SU-DHL-6 (cell line): ENCODE measurements at regions not wholly inside any gene's neighbourhood (a gene's known extent, or its start where the extent isn't known, plus 50 kb on each side); places are given as distances from the start of the nearest gene placed in this dataset.

ENCODE experiments used
- H2AFZ ChIP-seq: fragments of 200-600 bp; sonication (generic); 2 replicates; pipeline ENCODE4 v1.6.1; 2014; ENCODE audit warnings: low read depth, mild to moderate bottlenecking, moderate library complexity, mixed read lengths, antibody characterized with exemption, low read length; ENCODE audit not compliant: severe bottlenecking
- H3F3A ChIP-seq: fragments of 200-600 bp; shearing (Covaris generic); 2 replicates; pipeline ENCODE4 v1.6.0; 2016; ENCODE audit warnings: antibody characterized with exemption, mild to moderate bottlenecking; ENCODE audit not compliant: insufficient read depth
- H3K27ac ChIP-seq: fragments of 200-600 bp; sonication (generic); 2 replicates; pipeline ENCODE4 v1.5.1; 2016; ENCODE audit warnings: low read depth, mild to moderate bottlenecking, low read length, moderate library complexity, mixed read lengths
- H3K27me3 ChIP-seq: fragments of 200-600 bp; sonication (generic), shearing (Covaris generic); 2 replicates; pipeline ENCODE4 v1.6.0; 2014; ENCODE audit warnings: mild to moderate bottlenecking, low read length
- H3K36me3 ChIP-seq: fragments of 200-600 bp; sonication (generic); 2 replicates; pipeline ENCODE4 v1.6.1; 2014; ENCODE audit warnings: mild to moderate bottlenecking, low read length, mixed read lengths
- H3K4me2 ChIP-seq: fragments of 300-600, 200-600 bp; shearing (Covaris generic), sonication (generic); 2 replicates; pipeline ENCODE4 v1.6.0; 2014; ENCODE audit warnings: low read length, low read depth, mild to moderate bottlenecking; ENCODE audit not compliant: poor library complexity, severe bottlenecking
- H3K4me3 ChIP-seq: fragments of 200-600 bp; sonication (generic); 2 replicates; pipeline ENCODE4 v1.5.1; 2014; ENCODE audit warnings: antibody characterized with exemption, low read length, mild to moderate bottlenecking, mixed read lengths; ENCODE audit not compliant: insufficient read depth, poor library complexity, severe bottlenecking
- H3K79me2 ChIP-seq: fragments of 200-600 bp; sonication (generic); 2 replicates; pipeline ENCODE4 v1.6.1; 2014; ENCODE audit warnings: mild to moderate bottlenecking, low read length, moderate library complexity; ENCODE audit not compliant: insufficient read depth
- H3K9ac ChIP-seq: fragments of 200-600 bp; sonication (generic); 2 replicates; pipeline ENCODE4 v1.7.0; 2014; ENCODE audit warnings: mild to moderate bottlenecking, low read length
- H3K9me2 ChIP-seq: fragments of 200-600 bp; sonication (generic); replicated peaks from 2 replicates; pipeline ENCODE4 v1.6.1; 2014; ENCODE audit warnings: low read length; ENCODE audit not compliant: insufficient read depth
- H3K9me3 ChIP-seq: fragments of 200-600 bp; sonication (generic); 2 replicates; pipeline ENCODE4 v1.6.1; 2014; ENCODE audit warnings: low read length, mixed read lengths; ENCODE audit not compliant: insufficient read depth
- H4K20me1 ChIP-seq: fragments of 200-600 bp; sonication (generic); 2 replicates; pipeline ENCODE4 v1.6.1; 2014; ENCODE audit warnings: low read depth, mild to moderate bottlenecking, antibody characterized with exemption, low read length, moderate library complexity, mixed read lengths
- CTCF ChIP-seq: fragments of 200-600 bp; sonication (generic); IDR thresholded peaks from one replicate; pipeline ENCODE4 v1.5.1; 2017; ENCODE audit warnings: antibody characterized with exemption, mild to moderate bottlenecking, low read length, moderate library complexity; ENCODE audit not compliant: insufficient read depth, poor library complexity, severe bottlenecking
- EZH2phosphoT487 ChIP-seq: fragments of 200-600 bp; sonication (generic), shearing (Covaris generic); conservative IDR thresholded peaks from 2 replicates; pipeline ENCODE4 v1.6.1; 2018; ENCODE audit warnings: mild to moderate bottlenecking, antibody characterized with exemption, low read length, moderate library complexity, mixed read lengths

DNA sequence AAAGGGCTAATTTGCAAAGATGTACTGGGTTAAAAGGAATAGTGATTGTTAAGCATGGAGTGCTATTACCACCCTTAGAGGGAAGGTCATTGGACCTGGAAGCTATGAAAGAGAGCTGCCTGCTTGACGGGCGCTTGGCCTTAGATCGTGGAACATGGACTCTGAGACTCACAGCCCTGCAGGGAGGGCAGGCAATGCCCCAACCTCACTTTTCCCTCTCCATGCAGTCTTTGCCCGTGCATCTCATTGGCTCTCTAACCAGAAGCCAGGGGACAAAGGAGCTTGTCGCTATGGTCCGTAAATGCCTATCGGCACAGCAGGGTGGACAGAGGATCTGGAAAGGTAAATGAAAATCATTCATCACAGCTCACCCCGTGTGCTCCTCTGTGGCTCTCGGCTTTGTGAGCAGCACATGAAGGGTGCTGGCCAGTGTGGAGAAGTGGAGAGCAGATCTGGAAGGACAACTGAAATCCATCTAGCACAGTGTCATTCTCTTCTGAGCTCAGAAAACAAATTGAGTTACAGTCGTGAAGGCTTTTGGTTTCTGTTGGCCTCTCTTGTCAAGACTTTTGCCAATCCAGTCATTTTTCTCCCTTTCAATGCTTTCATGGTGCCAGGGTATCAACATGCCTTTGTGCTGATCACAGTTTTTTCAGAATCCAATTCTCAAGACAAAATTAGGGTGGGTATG is 186.2 kb downstream of the SNX18 start:
- TF ChIP-seq CTCF: no peak
- TF ChIP-seq EZH2phosphoT487: no peak
- H3K79me2 ChIP-seq: no peaks in the 10 kb centered on the region
- no peak overlapping the region for H2AFZ ChIP-seq
- no peaks in the 10 kb centered on the region for H3K9me3 ChIP-seq
- H3K9ac ChIP-seq: no peak overlapping the region
- H3K36me3 ChIP-seq: no peaks in the 10 kb centered on the region
- no peaks in the 10 kb centered on the region for H3F3A ChIP-seq
- no peak overlapping the region for H3K4me3 ChIP-seq
- no peaks in the 10 kb centered on the region for H4K20me1 ChIP-seq
- H3K27me3 ChIP-seq: no peaks in the 10 kb centered on the region
- no peaks in the 10 kb centered on the region for H3K9me2 ChIP-seq
- no peak overlapping the region for H3K4me2 ChIP-seq
- H3K27ac ChIP-seq: no peak overlapping the region

DNA sequence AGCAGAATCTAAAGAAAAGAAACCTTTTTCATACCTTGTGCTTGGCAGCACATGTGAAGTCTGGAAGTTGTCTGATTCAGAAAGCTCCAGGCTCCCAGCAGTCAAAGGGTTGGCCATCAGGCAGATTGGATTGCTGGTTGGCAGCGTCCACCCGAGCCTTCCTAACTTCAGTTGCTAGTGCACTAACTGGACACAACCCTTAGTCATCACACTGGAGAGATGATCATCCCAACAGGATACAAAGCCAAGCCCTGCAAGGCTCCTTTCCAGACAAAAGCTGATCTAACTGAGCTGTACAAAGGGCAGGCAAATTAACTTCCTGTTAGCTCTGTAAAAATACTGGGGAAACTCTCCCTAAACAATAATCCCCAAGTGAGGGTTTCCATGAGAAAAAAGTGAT is 185.6 kb downstream of the SNX18 start:
- Histone ChIP-seq H3K4me3 (no peak overlapping the region), H3K9ac (no peak overlapping the region), H3K27ac (no peak overlapping the region), H3K79me2 (no peaks in the 10 kb centered on the region), H3K4me2 (no peak overlapping the region), H3F3A (no peaks in the 10 kb centered on the region), H3K9me2 (no peaks in the 10 kb centered on the region), H4K20me1 (no peaks in the 10 kb centered on the region), H3K9me3 (no peaks in the 10 kb centered on the region), H3K36me3 (no peaks in the 10 kb centered on the region), H2AFZ (no peak overlapping the region), H3K27me3 (no peaks in the 10 kb centered on the region)
- TF ChIP-seq EZH2phosphoT487 (no peak), CTCF (no peak)

GRCh38 chr5:54702470-54702869 is 184.9 kb downstream of the SNX18 start:
- H4K20me1 ChIP-seq: no peaks in the 10 kb centered on the region
- no peaks in the 10 kb centered on the region for H3K79me2 ChIP-seq
- H3K9me2 ChIP-seq: no peaks in the 10 kb centered on the region
- no peak overlapping the region for H3K4me2 ChIP-seq
- no peak overlapping the region for H3K9ac ChIP-seq
- H3K4me3 ChIP-seq: no peak overlapping the region
- H3K36me3 ChIP-seq: no peaks in the 10 kb centered on the region
- H3K27ac ChIP-seq: no peak overlapping the region
- TF ChIP-seq CTCF (no peak), EZH2phosphoT487 (no peak)
- H3F3A ChIP-seq: no peaks in the 10 kb centered on the region
- H2AFZ ChIP-seq: no peak overlapping the region
- no peaks in the 10 kb centered on the region for H3K9me3 ChIP-seq
- H3K27me3 ChIP-seq: no peaks in the 10 kb centered on the region
